ENCODE measurements at regions not wholly inside any gene's neighbourhood (a gene's known extent, or its start where the extent isn't known, plus 50 kb on each side); places are given as distances from the start of the nearest gene placed in this dataset.

- no peak for DNase-seq (ENCODE audit: low spot score)
Measured at GRCh38 chr12:85352016-85352415, 72.0 kb downstream of the ALX1 start.

- DNase-seq (ENCODE audit: low spot score), result no peak
Measured at GRCh38 chr12:85356596-85357385, 76.8 kb downstream of the ALX1 start.

- DNase-seq (ENCODE audit: low spot score), result no peak
Measured at GRCh38 chr12:85357609-85358008, 77.6 kb downstream of the ALX1 start.

GRCh38 chr12:85358715-85359114, 78.7 kb downstream of the ALX1 start:
- no peak for DNase-seq (ENCODE audit: low spot score)

GRCh38 chr12:85363382-85364190, 83.6 kb downstream of the ALX1 start:
- no peak for DNase-seq (ENCODE audit: low spot score)

- no peak for DNase-seq (ENCODE audit: low spot score)
Measured at GRCh38 chr12:85367936-85368335, 87.9 kb downstream of the ALX1 start.

- no peak for DNase-seq (ENCODE audit: low spot score)
Measured at GRCh38 chr12:85369365-85370154, 89.5 kb downstream of the ALX1 start.

GRCh38 chr12:85373045-85373444, 93.0 kb downstream of the ALX1 start:
- DNase-seq (ENCODE audit: low spot score), result no peak

GRCh38 chr12:85374981-85375380, 95.0 kb downstream of the ALX1 start:
- DNase-seq (ENCODE audit: low spot score), result no peak

GRCh38 chr12:85385406-85385805, 105.4 kb downstream of the ALX1 start:
- no peak for DNase-seq (ENCODE audit: low spot score)

GRCh38 chr12:85390266-85390665, 110.2 kb downstream of the ALX1 start:
- DNase-seq (ENCODE audit: low spot score), result no peak

GRCh38 chr12:85392508-85392907, 112.5 kb downstream of the ALX1 start:
- DNase-seq (ENCODE audit: low spot score), result no peak

GRCh38 chr12:85393606-85394005, 113.6 kb downstream of the ALX1 start:
- no peak for DNase-seq (ENCODE audit: low spot score)

GRCh38 chr12:85394065-85394464, 114.0 kb downstream of the ALX1 start:
- no peak for DNase-seq (ENCODE audit: low spot score)

- DNase-seq (ENCODE audit: low spot score), result no peak
Measured at GRCh38 chr12:85394809-85395208, 114.8 kb downstream of the ALX1 start.

- no peak for DNase-seq (ENCODE audit: low spot score)
Measured at GRCh38 chr12:85405262-85405661, 125.2 kb downstream of the ALX1 start.

- DNase-seq (ENCODE audit: low spot score), result no peak
Measured at GRCh38 chr12:85405781-85406522, 125.9 kb downstream of the ALX1 start.

- no peak for DNase-seq (ENCODE audit: low spot score)
Measured at GRCh38 chr12:85413266-85413665, 133.2 kb downstream of the ALX1 start.

GRCh38 chr12:85422762-85423161, 142.7 kb downstream of the ALX1 start:
- DNase-seq (ENCODE audit: low spot score), result no peak

GRCh38 chr12:85423947-85424346, 143.9 kb downstream of the ALX1 start:
- DNase-seq (ENCODE audit: low spot score), result no peak

GRCh38 chr12:85424581-85425348, 144.7 kb downstream of the ALX1 start:
- DNase-seq (ENCODE audit: low spot score), result no peak

Measured in putamen (tissue), 1 donor.